ENCODE measurements at regions not wholly inside any gene's neighbourhood (a gene's known extent, or its start where the extent isn't known, plus 50 kb on each side); places are given as distances from the start of the nearest gene placed in this dataset.

- no peak for TF ChIP-seq POLR2A (IDR thresholded peaks at IDR 0.05)
- no peak for TF ChIP-seq POLR2AphosphoS5 (IDR thresholded peaks at IDR 0.05)
Measured at GRCh38 chr12:83933615-83934014, 979.0 kb downstream of the SLC6A15 start.

All from sigmoid colon (tissue), 4 donors.